Astrocyte of the cerebellum (primary cell): ENCODE measurements at regions not wholly inside any gene's neighbourhood (a gene's known extent, or its start where the extent isn't known, plus 50 kb on each side); places are given as distances from the start of the nearest gene placed in this dataset.

Source experiments
- DNase-seq: peaks from one replicate; pipeline ENCODE4 v3.0.0-alpha.2; 2011; ENCODE audit warnings: low read depth
- H3K4me3 ChIP-seq: 2 replicates; pipeline ENCODE4 v1.5.1; 2011; ENCODE audit warnings: mild to moderate bottlenecking, low read depth, low read length, moderate library complexity
- in situ Hi-C: cut with HindIII; loops from 2 replicates; pipeline ENCODE4 v1.10.0; 2017; ENCODE audit warnings: low sequenced_read_pairs
- TF ChIP-seq, protein P1 (sequence below): IDR thresholded peaks from 2 replicates; pipeline ENCODE4 v1.5.1; 2012; ENCODE audit warnings: low read length, low read depth, moderate library complexity, mild to moderate bottlenecking; ENCODE audit errors: missing control alignments

DNA sequence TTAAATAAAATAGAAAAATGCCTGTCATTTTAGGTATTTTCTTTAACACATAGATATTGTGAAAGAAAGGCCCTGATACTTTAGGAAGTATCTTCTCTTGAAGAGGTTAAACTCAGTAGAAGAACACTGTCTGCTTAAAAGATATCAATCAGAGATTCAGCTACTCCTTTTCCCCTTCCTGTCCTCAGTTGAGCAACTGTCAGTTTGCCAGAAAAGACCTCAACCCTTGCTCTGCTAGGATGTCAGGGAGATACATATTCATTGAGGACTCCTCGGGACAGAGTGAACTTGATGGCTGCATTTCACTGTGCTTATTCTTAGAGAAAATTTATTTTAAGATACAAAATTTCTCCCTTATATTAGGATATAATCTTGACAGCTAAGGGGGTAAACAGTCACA lies 173.6 kb upstream of the CACNA2D1 start:
- no peak for DNase-seq
- in situ Hi-C loops: loop anchor here (25.0 kb wide), 1 partner anchor 1105 kb away; no protein-coding TSS in a partner anchor
- TF ChIP-seq, protein P1, sequence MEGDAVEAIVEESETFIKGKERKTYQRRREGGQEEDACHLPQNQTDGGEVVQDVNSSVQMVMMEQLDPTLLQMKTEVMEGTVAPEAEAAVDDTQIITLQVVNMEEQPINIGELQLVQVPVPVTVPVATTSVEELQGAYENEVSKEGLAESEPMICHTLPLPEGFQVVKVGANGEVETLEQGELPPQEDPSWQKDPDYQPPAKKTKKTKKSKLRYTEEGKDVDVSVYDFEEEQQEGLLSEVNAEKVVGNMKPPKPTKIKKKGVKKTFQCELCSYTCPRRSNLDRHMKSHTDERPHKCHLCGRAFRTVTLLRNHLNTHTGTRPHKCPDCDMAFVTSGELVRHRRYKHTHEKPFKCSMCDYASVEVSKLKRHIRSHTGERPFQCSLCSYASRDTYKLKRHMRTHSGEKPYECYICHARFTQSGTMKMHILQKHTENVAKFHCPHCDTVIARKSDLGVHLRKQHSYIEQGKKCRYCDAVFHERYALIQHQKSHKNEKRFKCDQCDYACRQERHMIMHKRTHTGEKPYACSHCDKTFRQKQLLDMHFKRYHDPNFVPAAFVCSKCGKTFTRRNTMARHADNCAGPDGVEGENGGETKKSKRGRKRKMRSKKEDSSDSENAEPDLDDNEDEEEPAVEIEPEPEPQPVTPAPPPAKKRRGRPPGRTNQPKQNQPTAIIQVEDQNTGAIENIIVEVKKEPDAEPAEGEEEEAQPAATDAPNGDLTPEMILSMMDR: no peak
- H3K4me3 ChIP-seq: no peak overlapping the region

- TF ChIP-seq, protein P1: no peak
- no peak for DNase-seq
- in situ Hi-C loops: loop anchor here (25.0 kb wide), 1 partner anchor 1104 kb away; no protein-coding TSS in a partner anchor
- no peak overlapping the region for H3K4me3 ChIP-seq
Measured at GRCh38 chr7:82616059-82616728, 172.6 kb upstream of the CACNA2D1 start.

DNA sequence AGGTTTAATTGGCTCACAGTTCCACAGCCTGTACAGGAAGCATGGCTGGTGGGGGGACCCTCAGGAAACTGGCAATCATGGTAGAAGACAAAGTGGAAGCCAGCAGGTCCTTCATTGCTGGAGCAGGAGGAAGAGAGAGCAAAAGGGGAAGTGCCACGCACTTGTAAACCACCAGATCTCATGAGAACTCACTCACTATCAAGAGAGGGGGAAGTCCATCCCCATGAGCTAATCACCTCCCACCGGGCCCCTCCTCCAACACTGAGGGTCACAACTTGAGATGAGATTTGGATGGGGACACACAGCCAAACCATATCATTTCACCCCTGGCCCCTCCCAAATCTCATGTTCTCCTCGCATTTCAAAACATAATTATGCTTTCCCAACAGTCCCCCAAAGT lies 171.9 kb upstream of the CACNA2D1 start:
- no peak overlapping the region for H3K4me3 ChIP-seq
- in situ Hi-C loops: loop anchor here (25.0 kb wide), 1 partner anchor 1103 kb away; no protein-coding TSS in a partner anchor
- TF ChIP-seq, protein P1: no peak
- DNase-seq: no peak

DNA sequence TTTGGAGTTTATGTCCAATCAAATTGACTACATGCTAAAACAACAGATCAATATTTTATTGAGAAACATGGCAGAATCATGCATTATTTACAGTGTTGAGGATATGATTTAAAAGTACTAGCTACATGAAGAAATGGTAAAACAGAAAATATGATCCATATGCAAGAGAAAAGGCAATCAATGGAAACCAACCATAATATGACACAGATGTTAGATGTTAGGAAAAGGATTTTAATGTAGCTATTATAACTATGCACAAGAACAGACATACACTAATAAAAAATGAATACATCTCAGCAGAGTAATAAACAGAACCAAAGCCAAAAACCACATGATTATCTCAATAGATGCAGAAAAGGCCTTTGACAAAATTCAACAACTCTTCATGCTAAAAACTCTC lies 166.2 kb upstream of the CACNA2D1 start:
- TF ChIP-seq, protein P1: no peak
- no peak for DNase-seq
- in situ Hi-C loops: loop anchor here (25.0 kb wide), 1 partner anchor 1097 kb away; no protein-coding TSS in a partner anchor
- H3K4me3 ChIP-seq: no peak overlapping the region

DNA sequence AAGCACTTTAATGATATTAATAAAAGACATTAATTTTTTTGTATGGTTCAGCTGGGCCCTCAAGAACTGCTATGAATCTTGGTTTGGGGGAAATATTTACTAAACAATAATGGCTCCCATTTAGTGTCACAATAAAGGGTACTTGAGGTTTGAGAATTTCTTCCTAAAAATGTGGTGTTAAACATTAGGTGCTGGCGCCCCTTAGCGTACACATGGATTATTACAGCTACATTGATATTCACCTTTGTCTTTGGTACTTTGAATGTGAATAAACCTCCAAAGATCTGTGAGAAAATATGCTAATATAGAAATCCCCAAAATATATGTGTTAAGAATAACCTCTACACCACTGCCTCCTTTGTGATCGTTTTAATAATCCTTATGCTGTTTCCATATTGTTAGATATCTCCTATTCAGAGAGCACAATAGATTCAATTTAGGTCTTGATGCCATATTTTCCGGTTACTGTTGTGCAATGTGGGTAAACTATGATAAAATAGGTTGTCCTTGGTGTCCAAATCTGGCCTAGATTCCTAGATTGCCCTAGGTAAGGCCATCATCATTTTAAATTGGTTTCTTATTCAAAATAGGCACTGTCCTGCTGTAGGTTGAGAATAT lies 161.8 kb upstream of the CACNA2D1 start:
- in situ Hi-C loops: loop anchor here (25.0 kb wide), 1 partner anchor 1093 kb away; no protein-coding TSS in a partner anchor
- no peak overlapping the region for H3K4me3 ChIP-seq
- TF ChIP-seq, protein P1: peak; percentile 51
- peak; percentile 31 for DNase-seq

DNA sequence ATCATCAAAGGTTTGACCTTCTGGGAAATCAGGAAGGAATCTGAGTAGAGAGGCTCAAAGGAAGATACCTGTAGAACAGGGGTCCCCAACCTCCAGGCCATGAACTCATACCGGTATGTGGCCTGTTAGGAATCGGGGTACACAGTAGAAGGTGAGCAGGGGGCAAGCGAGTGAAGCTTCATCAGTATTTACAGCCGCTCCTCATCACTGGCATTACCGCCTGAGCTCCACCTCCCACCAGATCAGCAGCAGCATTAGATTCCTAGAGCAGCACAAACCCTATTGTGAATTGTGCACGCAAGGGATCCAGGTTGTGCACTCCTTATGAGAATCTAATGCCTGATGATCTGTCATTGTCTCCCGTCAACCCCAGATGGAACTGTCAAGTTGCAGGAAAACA lies 158.5 kb upstream of the CACNA2D1 start:
- in situ Hi-C loops: loop anchor here (25.0 kb wide), 1 partner anchor 1090 kb away; no protein-coding TSS in a partner anchor
- H3K4me3 ChIP-seq: no peak overlapping the region
- DNase-seq: no peak
- TF ChIP-seq, protein P1: no peak
